ENCODE measurements at regions not wholly inside any gene's neighbourhood (a gene's known extent, or its start where the extent isn't known, plus 50 kb on each side); places are given as distances from the start of the nearest gene placed in this dataset.
"Not testable (repeated sequence)": the region's sequence is repeated elsewhere in the genome, so short reads cannot be mapped to it uniquely, and the experiment has no call there.

DNA sequence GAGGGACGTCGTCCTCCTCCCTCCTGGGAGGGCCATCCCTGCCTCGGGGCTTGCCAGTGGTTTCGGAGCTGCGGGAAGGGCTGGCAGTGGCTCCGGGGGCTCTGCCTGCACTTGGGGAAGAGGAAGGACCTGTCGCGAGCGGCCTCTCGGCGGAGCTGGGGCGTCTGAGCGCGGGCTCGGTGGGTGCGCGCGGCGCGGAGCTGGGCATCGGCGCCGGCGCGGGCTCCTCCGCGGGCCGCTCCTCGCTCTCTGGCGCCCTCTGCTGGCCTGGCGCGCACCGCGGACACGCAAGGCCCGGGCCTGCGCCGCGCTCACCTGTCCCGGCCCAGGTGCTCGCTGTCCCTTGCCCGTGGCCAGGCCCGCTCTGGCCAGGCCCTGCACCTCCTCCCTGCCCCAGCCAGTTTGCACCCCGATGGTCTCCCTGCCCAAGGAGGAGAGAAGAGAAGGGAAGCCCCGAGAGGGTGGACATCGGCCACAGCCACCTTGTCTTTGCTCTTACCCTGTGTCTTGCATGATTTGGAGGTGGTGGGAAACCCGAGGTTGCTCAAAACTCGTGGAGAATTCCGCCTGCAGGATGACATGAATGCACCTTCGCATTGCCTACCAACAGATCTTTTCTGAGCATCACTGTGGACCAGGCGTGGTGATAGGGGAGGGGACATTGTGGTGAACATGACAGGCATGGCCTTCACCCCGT lies 119.2 kb downstream of the OTOP1 start:
- in situ Hi-C loops (cut with HindIII; ENCODE audit: low sequenced_read_pairs) = not testable (repeated sequence)

GRCh38 chr4:4115381-4115780 lies 111.3 kb downstream of the OTOP1 start:
- in situ Hi-C loops (cut with HindIII; ENCODE audit: low sequenced_read_pairs) = not testable (repeated sequence)

DNA sequence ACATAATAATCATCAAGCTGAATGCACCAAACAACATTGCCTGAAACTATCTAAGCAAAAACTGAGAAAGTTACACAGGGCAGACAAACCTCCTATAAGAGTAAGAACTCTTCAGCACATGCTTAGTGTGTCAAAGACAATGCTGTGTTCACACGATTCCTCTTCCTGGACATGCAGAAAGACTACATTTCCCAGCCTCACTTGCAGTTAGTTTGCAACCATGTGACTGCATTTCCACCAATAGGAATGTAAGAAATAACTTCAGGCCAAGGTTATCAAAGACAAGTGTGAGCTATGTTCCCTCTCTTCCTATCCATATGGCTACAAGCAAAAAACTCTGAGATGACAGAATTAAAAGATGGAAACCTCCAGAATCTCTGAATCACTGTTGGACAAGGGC lies 109.8 kb downstream of the OTOP1 start:
- in situ Hi-C loops (cut with HindIII; ENCODE audit: low sequenced_read_pairs) = not testable (repeated sequence)

- in situ Hi-C loops (cut with HindIII; ENCODE audit: low sequenced_read_pairs) = not testable (repeated sequence)
These were observed 92.4 kb downstream of the OTOP1 start for GRCh38 chr4:4134368-4134767.

- in situ Hi-C loops (cut with HindIII; ENCODE audit: low sequenced_read_pairs) = not testable (repeated sequence)
These were observed 90.1 kb downstream of the OTOP1 start for GRCh38 chr4:4136621-4137020.

All from endothelial cell of hepatic sinusoid (primary cell).